B cell (primary cell): ENCODE measurements at regions not wholly inside any gene's neighbourhood (a gene's known extent, or its start where the extent isn't known, plus 50 kb on each side); places are given as distances from the start of the nearest gene placed in this dataset.

Source experiments
- ATAC-seq: fragments of 200-7000 bp; cut with Tn5 transposase; one replicate; pipeline ENCODE4 v1.10.0; 2021; ENCODE audit warnings: low read depth, mild to moderate bottlenecking, moderate number of reproducible peaks, moderate library complexity
- CTCF ChIA-PET: fragments of 350-600 bp; sonication (Branson Sonifier 250); formaldehyde crosslinking; loops from one replicate; lab custom pipeline; 2021; ENCODE audit warnings: antibody characterized with exemption, inconsistent platforms; lab: Charles Lee
- POLR2A ChIA-PET: fragments of 350-600 bp; sonication (Branson Sonifier 250); formaldehyde crosslinking; loops from one replicate; lab custom pipeline; 2021; ENCODE audit warnings: antibody characterized with exemption; lab: Charles Lee
- DNase-seq: peaks from one replicate; pipeline ENCODE4 v3.0.0; 2013
- H2AFZ ChIP-seq: 2 replicates; pipeline ENCODE4 v1.6.1; 2012; ENCODE audit warnings: mild to moderate bottlenecking, low read depth, low read length; ENCODE audit not compliant: insufficient read depth, poor library complexity, severe bottlenecking
- H3K27ac ChIP-seq, 2 donors: 1 replicate in 1 of 2; 2 replicates in 1 of 2; pipeline ENCODE4 v1.5.1; 2012 to 2013; ENCODE audit warnings: low read length in 2 of 2, mild to moderate bottlenecking in 2 of 2, moderate library complexity in 1 of 2
- H3K27me3 ChIP-seq, 4 experiments: fragments of 200-600 bp in 1 of 4; sonication (generic) in 1 of 4; replicated peaks in 1 of 4; 1 replicate in 2 of 4; 2 replicates in 2 of 4; pipeline versions ENCODE4 v1.6.1 to v1.7.0; 2013 to 2016; ENCODE audit warnings: low read length in 3 of 4, mild to moderate bottlenecking in 2 of 4, mixed read lengths in 1 of 4, moderate library complexity in 1 of 4; ENCODE audit not compliant: insufficient read depth in 4 of 4, control insufficient read depth in 3 of 4; ENCODE audit errors: control extremely low read depth in 1 of 4
- H3K36me3 ChIP-seq, 2 experiments: replicated peaks in 1 of 2; 1 replicate in 1 of 2; 2 replicates in 1 of 2; pipeline versions ENCODE4 v1.6.1 to v1.7.1; 2013; ENCODE audit warnings: low read length in 1 of 2; ENCODE audit not compliant: insufficient read depth in 2 of 2, control insufficient read depth in 1 of 2; ENCODE audit errors: control extremely low read depth in 1 of 2, extremely low read depth in 1 of 2
- H3K4me1 ChIP-seq, 2 donors: fragments of 200-600 bp in 1 of 2; sonication (generic) in 1 of 2; 1 replicate in 1 of 2; 2 replicates in 1 of 2; pipeline versions ENCODE4 v1.5.1 to v1.6.1; 2013 to 2017; ENCODE audit warnings: low read length in 2 of 2; ENCODE audit not compliant: control insufficient read depth in 2 of 2, insufficient read depth in 2 of 2
- H3K4me2 ChIP-seq: replicated peaks from 2 replicates; pipeline ENCODE3; 2012; ENCODE audit warnings: mild to moderate bottlenecking, low read depth, low read length; ENCODE audit not compliant: poor library complexity, severe bottlenecking
- H3K4me3 ChIP-seq, 5 experiments: fragments of 200-600 bp in 1 of 5; sonication (generic) in 1 of 5; 1 replicate in 3 of 5; 2 replicates in 2 of 5; pipeline versions ENCODE4 v1.5.1 to v1.7.0; 2011 to 2016; ENCODE audit warnings: low read length in 4 of 5, mild to moderate bottlenecking in 4 of 5, low read depth in 2 of 5, control low read depth in 1 of 5, moderate library complexity in 1 of 5; ENCODE audit not compliant: insufficient read depth in 1 of 5; ENCODE audit errors: control extremely low read depth in 1 of 5, extremely low read depth in 1 of 5
- H3K79me2 ChIP-seq: fragments of 200-600 bp; sonication (generic); one replicate; pipeline ENCODE4 v1.6.0; 2016; ENCODE audit warnings: low read length; ENCODE audit not compliant: control insufficient read depth, insufficient read depth
- H3K9ac ChIP-seq: fragments of 200-600 bp; sonication (generic); 2 replicates; pipeline ENCODE4 v1.6.1; 2017; ENCODE audit warnings: mild to moderate bottlenecking, low read length, moderate library complexity
- H3K9me3 ChIP-seq, 3 donors: one replicate each; pipeline versions ENCODE4 v1.6.1 to v1.7.1; 2013; ENCODE audit warnings: low read length in 2 of 3; ENCODE audit not compliant: control insufficient read depth in 2 of 3, insufficient read depth in 1 of 3; ENCODE audit errors: control extremely low read depth in 1 of 3
- H4K20me1 ChIP-seq: 2 replicates; pipeline ENCODE4 v1.6.0; 2012; ENCODE audit warnings: mild to moderate bottlenecking, low read length; ENCODE audit not compliant: insufficient read depth, control insufficient read depth, poor library complexity, severe bottlenecking
- H3K27ac Mint-ChIP-seq: one replicate; pipeline ENCODE4 v1.8.0; 2021; ENCODE audit warnings: mixed read lengths
- H3K27me3 Mint-ChIP-seq: one replicate; pipeline ENCODE4 v1.8.0; 2021; ENCODE audit warnings: mixed read lengths
- H3K4me1 Mint-ChIP-seq: one replicate; pipeline ENCODE4 v1.8.0; 2021; ENCODE audit warnings: mixed read lengths
- H3K4me3 Mint-ChIP-seq: one replicate; pipeline ENCODE4 v1.8.0; 2021; ENCODE audit warnings: mixed read lengths
- H3K9me3 Mint-ChIP-seq: one replicate; pipeline ENCODE4 v1.8.0; 2022; ENCODE audit warnings: mixed read lengths; ENCODE audit not compliant: insufficient read depth
- EZH2 ChIP-seq: IDR thresholded peaks from 2 replicates; pipeline ENCODE4 v1.6.1; 2012; ENCODE audit warnings: borderline replicate concordance, low read depth, mild to moderate bottlenecking, moderate library complexity, low read length; ENCODE audit not compliant: insufficient read depth, poor library complexity, severe bottlenecking
- WGBS: methylation state at CpG from one replicate; pipeline ENCODE4 v1.1.5; 2013; ENCODE audit warnings: missing lambda C conversion rate; ENCODE audit not compliant: insufficient coverage; 5-methylcytosine and 5-hydroxymethylcytosine counted together
- intact Hi-C: fragments of 100-400 bp; cut with micrococcal nuclease; formaldehyde crosslinking; loops from one replicate; pipeline ENCODE4 v1.10.0; 2022
- TF ChIP-seq, protein P1 (sequence below): fragments of 200-600 bp; IDR thresholded peaks from one replicate; pipeline ENCODE4 v1.8.0; 2022; ENCODE audit warnings: antibody characterized with exemption, mild to moderate bottlenecking

DNA sequence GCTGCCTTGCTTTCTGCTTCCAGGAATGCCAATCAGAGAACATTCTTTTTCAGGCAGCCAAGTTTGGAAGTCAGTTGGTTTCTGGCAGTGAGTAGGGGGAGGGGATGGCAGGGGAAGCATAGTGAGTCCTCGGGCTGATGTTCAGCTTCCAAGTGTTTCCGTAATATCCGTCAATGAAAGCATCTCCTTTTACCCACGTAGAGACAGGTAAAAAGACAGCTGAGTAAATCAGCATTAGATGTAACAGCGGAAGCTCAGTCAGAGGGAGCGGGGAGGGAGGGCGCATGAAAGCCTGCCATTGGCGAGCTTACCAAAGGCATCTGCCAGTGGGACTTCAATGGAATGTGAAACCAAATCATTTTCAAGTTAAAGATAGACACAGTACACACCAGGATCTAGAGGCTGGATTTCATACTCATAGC, 117.1 kb upstream of the DTNA start:
- intact Hi-C loops, result no loop called here
- Mint-ChIP-seq H3K27me3 (no peaks in the 10 kb centered on the region), H3K9me3 (no peaks in the 10 kb centered on the region), H3K27ac (no peak overlapping the region), H3K4me1 (no peaks in the 10 kb centered on the region), H3K4me3 (no peak overlapping the region)
- WGBS, result 53% methylated on average over 8 of the region's 8 CpGs
- TF ChIP-seq EZH2, result no peak
- TF ChIP-seq, protein P1, sequence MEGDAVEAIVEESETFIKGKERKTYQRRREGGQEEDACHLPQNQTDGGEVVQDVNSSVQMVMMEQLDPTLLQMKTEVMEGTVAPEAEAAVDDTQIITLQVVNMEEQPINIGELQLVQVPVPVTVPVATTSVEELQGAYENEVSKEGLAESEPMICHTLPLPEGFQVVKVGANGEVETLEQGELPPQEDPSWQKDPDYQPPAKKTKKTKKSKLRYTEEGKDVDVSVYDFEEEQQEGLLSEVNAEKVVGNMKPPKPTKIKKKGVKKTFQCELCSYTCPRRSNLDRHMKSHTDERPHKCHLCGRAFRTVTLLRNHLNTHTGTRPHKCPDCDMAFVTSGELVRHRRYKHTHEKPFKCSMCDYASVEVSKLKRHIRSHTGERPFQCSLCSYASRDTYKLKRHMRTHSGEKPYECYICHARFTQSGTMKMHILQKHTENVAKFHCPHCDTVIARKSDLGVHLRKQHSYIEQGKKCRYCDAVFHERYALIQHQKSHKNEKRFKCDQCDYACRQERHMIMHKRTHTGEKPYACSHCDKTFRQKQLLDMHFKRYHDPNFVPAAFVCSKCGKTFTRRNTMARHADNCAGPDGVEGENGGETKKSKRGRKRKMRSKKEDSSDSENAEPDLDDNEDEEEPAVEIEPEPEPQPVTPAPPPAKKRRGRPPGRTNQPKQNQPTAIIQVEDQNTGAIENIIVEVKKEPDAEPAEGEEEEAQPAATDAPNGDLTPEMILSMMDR, result no peak
- no peaks in the 10 kb centered on the region for H3K4me1 ChIP-seq
- H3K4me2 ChIP-seq, result no peak overlapping the region
- H3K79me2 ChIP-seq, result no peaks in the 10 kb centered on the region
- no peaks in the 10 kb centered on the region for H3K9me3 ChIP-seq
- no peak for DNase-seq
- H3K9ac ChIP-seq, result no peak overlapping the region
- ATAC-seq, result no peak
- H3K27ac ChIP-seq, result no peak overlapping the region
- H3K36me3 ChIP-seq, result no peaks in the 10 kb centered on the region
- H3K27me3 ChIP-seq, result no peaks in the 10 kb centered on the region
- no peak overlapping the region for H3K4me3 ChIP-seq
- ChIA-PET POLR2A (no interaction called here), CTCF (no interaction called here)
- no peak overlapping the region for H2AFZ ChIP-seq
- no peaks in the 10 kb centered on the region for H4K20me1 ChIP-seq

DNA sequence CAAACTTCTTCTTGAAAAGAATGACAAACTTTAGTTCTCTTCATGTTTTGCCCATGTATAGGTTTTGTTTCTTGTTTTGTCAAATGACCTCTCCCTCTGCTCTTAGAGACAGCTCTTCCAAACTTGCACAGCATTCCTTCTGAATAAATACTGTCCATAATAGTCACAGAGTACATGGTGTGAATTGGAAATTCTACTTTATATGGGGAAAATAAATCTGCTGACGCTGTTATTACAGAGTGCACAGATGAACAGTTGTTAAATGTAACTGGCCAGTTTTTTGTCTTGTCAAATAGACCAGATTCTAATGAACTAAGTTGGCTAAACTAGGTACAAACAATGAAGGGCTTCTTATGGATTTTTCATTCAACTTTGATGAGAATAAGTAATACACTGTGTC, 115.8 kb upstream of the DTNA start:
- no peak for TF ChIP-seq EZH2
- TF ChIP-seq, protein P1, result no peak
- Histone ChIP-seq H3K36me3 (no peaks in the 10 kb centered on the region), H3K4me1 (no peaks in the 10 kb centered on the region), H2AFZ (no peak overlapping the region), H3K27ac (no peak overlapping the region), H3K4me2 (no peak overlapping the region), H3K9ac (no peak overlapping the region), H3K9me3 (no peaks in the 10 kb centered on the region), H3K4me3 (no peak overlapping the region), H3K79me2 (no peaks in the 10 kb centered on the region), H4K20me1 (no peaks in the 10 kb centered on the region), H3K27me3 (no peaks in the 10 kb centered on the region)
- H3K4me1 Mint-ChIP-seq, result no peaks in the 10 kb centered on the region
- no peak for ATAC-seq
- H3K27me3 Mint-ChIP-seq, result no peaks in the 10 kb centered on the region
- no peak overlapping the region for H3K27ac Mint-ChIP-seq
- no peaks in the 10 kb centered on the region for H3K9me3 Mint-ChIP-seq
- no peak overlapping the region for H3K4me3 Mint-ChIP-seq
- no peak for DNase-seq
- ChIA-PET CTCF (no interaction called here), POLR2A (no interaction called here)
- WGBS, result no CpG with 5 or more reads among the region's 1 CpG
- intact Hi-C loops, result no loop called here
